H9 (cell line): ENCODE measurements at regions not wholly inside any gene's neighbourhood (a gene's known extent, or its start where the extent isn't known, plus 50 kb on each side); places are given as distances from the start of the nearest gene placed in this dataset.

Source experiments
- DNase-seq: peaks from one replicate; pipeline ENCODE4 v3.0.0-alpha.2; 2017
- H2AFZ ChIP-seq: one replicate; pipeline ENCODE4 v1.6.1; 2013; ENCODE audit warnings: mild to moderate bottlenecking, low read length, control low read depth, moderate library complexity
- H2AK5ac ChIP-seq: 2 replicates; pipeline ENCODE4 v1.6.1; 2013; ENCODE audit warnings: low read length, control low read depth, mixed read lengths; ENCODE audit not compliant: insufficient read length
- H2BK120ac ChIP-seq: one replicate; pipeline ENCODE4 v1.6.1; 2013; ENCODE audit warnings: low read depth, mild to moderate bottlenecking, low read length, control low read depth, inconsistent platforms; ENCODE audit not compliant: poor library complexity, severe bottlenecking
- H2BK12ac ChIP-seq: 2 replicates; pipeline ENCODE4 v1.6.1; 2013; ENCODE audit warnings: low read length, control low read depth, mixed read lengths, low read depth; ENCODE audit not compliant: insufficient read length
- H2BK15ac ChIP-seq: 2 replicates; pipeline ENCODE4 v1.6.1; 2013; ENCODE audit warnings: low read depth, low read length, control low read depth
- H2BK20ac ChIP-seq: one replicate; pipeline ENCODE4 v1.6.1; 2013; ENCODE audit warnings: low read depth, mild to moderate bottlenecking, low read length, control low read depth, inconsistent platforms; ENCODE audit not compliant: poor library complexity, severe bottlenecking
- H2BK5ac ChIP-seq: 2 replicates; pipeline ENCODE4 v1.6.1; 2013; ENCODE audit warnings: low read length, control low read depth, mixed read lengths; ENCODE audit not compliant: insufficient read length
- H3K14ac ChIP-seq: 2 replicates; pipeline ENCODE4 v1.6.1; 2013; ENCODE audit warnings: low read length, control low read depth; ENCODE audit not compliant: insufficient read depth
- H3K18ac ChIP-seq: 2 replicates; pipeline ENCODE4 v1.6.1; 2013; ENCODE audit warnings: low read depth, mild to moderate bottlenecking, mixed read lengths, low read length, control low read depth; ENCODE audit not compliant: insufficient read length
- H3K23ac ChIP-seq: 2 replicates; pipeline ENCODE4 v1.6.1; 2013; ENCODE audit warnings: low read length, control low read depth, mixed read lengths, low read depth; ENCODE audit not compliant: insufficient read length
- H3K23me2 ChIP-seq: 2 replicates; pipeline ENCODE4 v1.6.1; 2013; ENCODE audit warnings: low read depth, mild to moderate bottlenecking, mixed read lengths, low read length, control low read depth; ENCODE audit not compliant: insufficient read length, poor library complexity, severe bottlenecking
- H3K27ac ChIP-seq: 2 replicates; pipeline ENCODE4 v1.5.1; 2013; ENCODE audit warnings: low read length, control low read depth, mixed read lengths, low read depth; ENCODE audit not compliant: insufficient read length
- H3K27me3 ChIP-seq: 2 replicates; pipeline ENCODE4 v1.6.1; 2013; ENCODE audit warnings: low read length, control low read depth, inconsistent platforms; ENCODE audit not compliant: insufficient read depth
- H3K4ac ChIP-seq: 2 replicates; pipeline ENCODE4 v1.6.1; 2013; ENCODE audit warnings: low read depth, mild to moderate bottlenecking, control low read depth, inconsistent platforms, low read length, moderate library complexity
- H3K4me1 ChIP-seq: 2 replicates; pipeline ENCODE4 v1.6.1; 2013; ENCODE audit warnings: low read length, control low read depth, inconsistent platforms; ENCODE audit not compliant: insufficient read depth
- H3K4me2 ChIP-seq: 2 replicates; pipeline ENCODE4 v1.6.1; 2013; ENCODE audit warnings: low read length, control low read depth, mixed read lengths; ENCODE audit not compliant: insufficient read length, insufficient read depth
- H3K56ac ChIP-seq: 2 replicates; pipeline ENCODE4 v1.6.1; 2013; ENCODE audit warnings: low read depth, mild to moderate bottlenecking, mixed read lengths, low read length, control low read depth; ENCODE audit not compliant: insufficient read length
- H3K79me1 ChIP-seq: 2 replicates; pipeline ENCODE4 v1.6.1; 2013; ENCODE audit warnings: low read depth, mild to moderate bottlenecking, moderate library complexity, low read length, control low read depth, inconsistent platforms; ENCODE audit not compliant: insufficient read depth, poor library complexity, severe bottlenecking
- H3K79me2 ChIP-seq: 2 replicates; pipeline ENCODE4 v1.6.1; 2013; ENCODE audit warnings: low read length, control low read depth, inconsistent platforms; ENCODE audit not compliant: insufficient read depth
- H3K9ac ChIP-seq: 2 replicates; pipeline ENCODE4 v1.6.1; 2013; ENCODE audit warnings: low read length, control low read depth, mixed read lengths; ENCODE audit not compliant: insufficient read length; ENCODE audit errors: extremely low read depth
- H3K9me3 ChIP-seq: one replicate; pipeline ENCODE4 v1.6.1; 2013; ENCODE audit warnings: low read depth, low read length, inconsistent platforms; ENCODE audit not compliant: control insufficient read depth
- H3T11ph ChIP-seq: one replicate; pipeline ENCODE4 v1.6.1; 2013; ENCODE audit warnings: mild to moderate bottlenecking, low read length, control low read depth, inconsistent platforms
- H4K20me1 ChIP-seq: one replicate; pipeline ENCODE4 v1.6.1; 2013; ENCODE audit not compliant: control insufficient read depth, insufficient read length, insufficient read depth
- H4K5ac ChIP-seq: 2 replicates; pipeline ENCODE4 v1.6.1; 2013; ENCODE audit warnings: low read depth, mild to moderate bottlenecking, mixed read lengths, low read length, control low read depth; ENCODE audit not compliant: insufficient read length
- H4K8ac ChIP-seq: replicated peaks from 2 replicates; pipeline ENCODE4 v1.6.1; 2013; ENCODE audit warnings: low read length, control low read depth, mixed read lengths, low read depth; ENCODE audit not compliant: insufficient read length
- H4K91ac ChIP-seq: 2 replicates; pipeline ENCODE4 v1.6.1; 2013; ENCODE audit warnings: low read depth, mild to moderate bottlenecking, moderate library complexity, mixed read lengths, low read length, control low read depth; ENCODE audit not compliant: insufficient read length
- H3K27ac Mint-ChIP-seq, 3 experiments: 2 replicates in 2 of 3; 3 replicates in 1 of 3; pipeline ENCODE4 v1.8.0; 2020 to 2021; ENCODE audit warnings: mixed read lengths in 3 of 3, mild to moderate bottlenecking in 1 of 3, moderate library complexity in 1 of 3
- H3K27me3 Mint-ChIP-seq: 2 replicates; pipeline ENCODE4 v1.8.0; 2021; ENCODE audit warnings: low read depth, mild to moderate bottlenecking, moderate library complexity, mixed read lengths
- H3K36me3 Mint-ChIP-seq, 3 experiments: 2 replicates in 2 of 3; 3 replicates in 1 of 3; pipeline ENCODE4 v1.8.0; 2020 to 2021; ENCODE audit warnings: low read depth in 3 of 3, mixed read lengths in 3 of 3; ENCODE audit not compliant: insufficient read depth in 1 of 3
- H3K4me1 Mint-ChIP-seq, 2 experiments: 2 replicates each; pipeline ENCODE4 v1.8.0; 2020; ENCODE audit warnings: mixed read lengths in 2 of 2
- H3K4me3 Mint-ChIP-seq, 2 experiments: 2 replicates in 1 of 2; 3 replicates in 1 of 2; pipeline ENCODE4 v1.8.0; 2020 to 2021; ENCODE audit warnings: mild to moderate bottlenecking in 2 of 2, mixed read lengths in 2 of 2, moderate library complexity in 1 of 2
- H3K9me3 Mint-ChIP-seq, 2 experiments: 2 replicates in 1 of 2; 3 replicates in 1 of 2; pipeline ENCODE4 v1.8.0; 2020; ENCODE audit warnings: mild to moderate bottlenecking in 2 of 2, mixed read lengths in 2 of 2, moderate library complexity in 1 of 2
- CTCF ChIP-seq: fragments of 200-600 bp; sonication (generic); conservative IDR thresholded peaks from 3 replicates; pipeline ENCODE4 v1.8.0; 2021; ENCODE audit warnings: antibody characterized with exemption, mild to moderate bottlenecking
- whole genome bisulfite sequencing: extraction: QIAGEN DNeasy Blood & Tissue Kit; methylation state at CpG from one replicate; pipeline ENCODE4 v1.1.7; 2013; ENCODE audit warnings: missing lambda C conversion rate, low lambda C conversion rate, mixed read lengths; ENCODE audit not compliant: insufficient read length; ENCODE audit errors: extremely low coverage; 5-methylcytosine and 5-hydroxymethylcytosine counted together

GRCh38 chr13:24574847-24575246, 62.3 kb upstream of the PARP4 start:
- Histone ChIP-seq H4K20me1 (no peaks in the 10 kb centered on the region), H2BK20ac (no peak overlapping the region), H2AK5ac (no peak overlapping the region), H3K4me1 (no peaks in the 10 kb centered on the region), H3K79me1 (no peaks in the 10 kb centered on the region), H3K27me3 (no peaks in the 10 kb centered on the region), H3K27ac (no peak overlapping the region), H2BK12ac (no peak overlapping the region), H3T11ph (no peak overlapping the region), H3K4ac (no peak overlapping the region), H3K18ac (no peak overlapping the region), H2BK5ac (no peak overlapping the region), H3K23me2 (no peaks in the 10 kb centered on the region), H4K5ac (no peak overlapping the region), H4K8ac (no peak overlapping the region), H3K14ac (no peak overlapping the region), H2BK15ac (no peak overlapping the region), H3K79me2 (no peaks in the 10 kb centered on the region), H3K4me2 (no peak overlapping the region), H3K9ac (no peak overlapping the region), H4K91ac (no peak overlapping the region), H3K56ac (no peak overlapping the region), H3K9me3 (no peaks in the 10 kb centered on the region), H2AFZ (no peak overlapping the region), H3K23ac (no peak overlapping the region), H2BK120ac (no peak overlapping the region)
- WGBS = no CpG with 5 or more reads among the region's 1 CpG
- Mint-ChIP-seq H3K4me3 (no peak overlapping the region), H3K27me3 (peaks cover 2% of the 10 kb centered on the region; the same call in 1 of the 2 replicates), H3K36me3 (peaks cover 0 to 4% (median 0%) of the 10 kb centered on the region in 3 experiments; a peak in 2 of 7 replicates), H3K9me3 (peaks cover 0 to 4% of the 10 kb centered on the region in 2 experiments; a peak in 1 of 5 replicates), H3K4me1 (no peaks in the 10 kb centered on the region), H3K27ac (no peak overlapping the region)
- TF ChIP-seq CTCF = no peak
- no peak for DNase-seq
